Peyer's patch (tissue), 4 donors: ENCODE measurements at regions not wholly inside any gene's neighbourhood (a gene's known extent, or its start where the extent isn't known, plus 50 kb on each side); places are given as distances from the start of the nearest gene placed in this dataset.

Experiments used
- DNase-seq, 3 donors: peaks; one replicate each; pipeline ENCODE4 v3.0.0-alpha.2; 2017 to 2019
- H3K27ac ChIP-seq, 4 donors: fragments of 200-600 bp; sonication (generic); one replicate each; pipeline ENCODE4 v1.5.1; 2016 to 2019
- H3K27me3 ChIP-seq, 2 donors: fragments of 200-600 bp; sonication (generic); one replicate each; pipeline ENCODE4 v1.5.1; 2019
- H3K36me3 ChIP-seq, 3 donors: fragments of 200-600 bp; sonication (generic); one replicate each; pipeline ENCODE4 v1.5.1; 2016 to 2019
- H3K4me1 ChIP-seq, 4 donors: fragments of 200-600 bp; sonication (generic); one replicate each; pipeline ENCODE4 v1.5.1; 2016 to 2019
- H3K4me3 ChIP-seq, 4 donors: fragments of 200-600 bp; sonication (generic); 1 replicate in 3 of 4; 2 replicates in 1 of 4; pipeline ENCODE4 v1.5.1; 2016 to 2019; ENCODE audit warnings: mild to moderate bottlenecking in 1 of 4
- H3K9me3 ChIP-seq, 4 donors: fragments of 200-600 bp; sonication (generic); one replicate each; pipeline ENCODE4 v1.5.1; 2016 to 2019; ENCODE audit warnings: mild to moderate bottlenecking in 1 of 4
- CTCF ChIP-seq, 6 experiments: fragments of 450-650 bp in 4 of 6; fragments of 200-600 bp in 2 of 6; sonication (generic) in 1 of 6; IDR thresholded peaks; one replicate each; pipeline ENCODE4 v1.5.1; 2017 to 2019; ENCODE audit warnings: antibody characterized with exemption in 6 of 6, mild to moderate bottlenecking in 3 of 6, moderate library complexity in 1 of 6
- POLR2A ChIP-seq, 2 donors: fragments of 450-650 bp; IDR thresholded peaks; one replicate each; pipeline ENCODE4 v1.5.1; 2017; ENCODE audit warnings: antibody characterized with exemption in 2 of 2, mild to moderate bottlenecking in 2 of 2, moderate library complexity in 2 of 2

- no peak for TF ChIP-seq POLR2A (IDR thresholded peaks at IDR 0.05)
- no peak for TF ChIP-seq CTCF (IDR thresholded peaks at IDR 0.05)
- H3K36me3 ChIP-seq, result no peaks in the 10 kb centered on the region
- H3K4me1 ChIP-seq, result no peaks in the 10 kb centered on the region
- H3K4me3 ChIP-seq, result no peak overlapping the region
- no peaks in the 10 kb centered on the region for H3K27me3 ChIP-seq
- peak in 1 of 3 donors; percentile 20 for DNase-seq
- peaks cover 0 to 4% (median 0%) of the 10 kb centered on the region in 4 donors for H3K9me3 ChIP-seq
- H3K27ac ChIP-seq, result no peak overlapping the region
These were observed 119.7 kb upstream of the SOX1 start for GRCh38 chr13:111947026-111947810.

GRCh38 chr13:111947876-111948275 lies 119.1 kb upstream of the SOX1 start:
- DNase-seq, result no peak
- no peaks in the 10 kb centered on the region for H3K4me1 ChIP-seq

GRCh38 chr13:111948281-111948680 lies 118.7 kb upstream of the SOX1 start:
- Histone ChIP-seq H3K27ac (no peak overlapping the region), H3K4me3 (no peak overlapping the region), H3K36me3 (no peaks in the 10 kb centered on the region)

More at GRCh38 chr13:111947876-111948275, 119.1 kb upstream of the SOX1 start:
- Histone ChIP-seq H3K27ac (no peak overlapping the region), H3K9me3 (peaks cover 0 to 4% (median 0%) of the 10 kb centered on the region in 4 donors), H3K4me3 (no peak overlapping the region), H3K36me3 (no peaks in the 10 kb centered on the region), H3K27me3 (no peaks in the 10 kb centered on the region)
- TF ChIP-seq CTCF (IDR thresholded peaks at IDR 0.05), result no peak
- TF ChIP-seq POLR2A (IDR thresholded peaks at IDR 0.05), result no peak

GRCh38 chr13:111948811-111949210 lies 118.1 kb upstream of the SOX1 start:
- no peak overlapping the region for H3K27ac ChIP-seq
- no peaks in the 10 kb centered on the region for H3K4me1 ChIP-seq
- peak in 1 of 3 donors; percentile 24 for DNase-seq
- no peaks in the 10 kb centered on the region for H3K36me3 ChIP-seq
- H3K9me3 ChIP-seq, result peaks cover 0 to 4% (median 0%) of the 10 kb centered on the region in 4 donors
- no peak for TF ChIP-seq POLR2A (IDR thresholded peaks at IDR 0.05)
- no peak for TF ChIP-seq CTCF (IDR thresholded peaks at IDR 0.05)
- no peaks in the 10 kb centered on the region for H3K27me3 ChIP-seq
- no peak overlapping the region for H3K4me3 ChIP-seq

More at GRCh38 chr13:111948281-111948680, 118.7 kb upstream of the SOX1 start:
- TF ChIP-seq POLR2A (IDR thresholded peaks at IDR 0.05), result no peak
- H3K4me1 ChIP-seq, result no peaks in the 10 kb centered on the region
- no peak for DNase-seq
- H3K27me3 ChIP-seq, result no peaks in the 10 kb centered on the region
- peaks cover 0 to 4% (median 0%) of the 10 kb centered on the region in 4 donors for H3K9me3 ChIP-seq

GRCh38 chr13:111949311-111949710 lies 117.6 kb upstream of the SOX1 start:
- DNase-seq, result peak in 2 of 3 donors; percentile 7 to 20
- peaks cover 0 to 4% (median 0%) of the 10 kb centered on the region in 4 donors for H3K9me3 ChIP-seq
- H3K4me3 ChIP-seq, result no peak overlapping the region
- no peaks in the 10 kb centered on the region for H3K36me3 ChIP-seq
- TF ChIP-seq POLR2A (IDR thresholded peaks at IDR 0.05), result no peak
- no peak for TF ChIP-seq CTCF (IDR thresholded peaks at IDR 0.05)
- no peak overlapping the region for H3K27ac ChIP-seq
- no peaks in the 10 kb centered on the region for H3K4me1 ChIP-seq
- no peaks in the 10 kb centered on the region for H3K27me3 ChIP-seq

- no peak overlapping the region for H3K4me3 ChIP-seq
- H3K4me1 ChIP-seq, result no peaks in the 10 kb centered on the region
- no peak overlapping the region for H3K27ac ChIP-seq
- TF ChIP-seq POLR2A (IDR thresholded peaks at IDR 0.05) (no peak), CTCF (IDR thresholded peaks at IDR 0.05) (no peak)
- H3K27me3 ChIP-seq, result no peaks in the 10 kb centered on the region
- peak in 1 of 3 donors; percentile 8 for DNase-seq
- peaks cover 0 to 4% (median 0%) of the 10 kb centered on the region in 4 donors for H3K9me3 ChIP-seq
- no peaks in the 10 kb centered on the region for H3K36me3 ChIP-seq
These were observed 116.3 kb upstream of the SOX1 start for GRCh38 chr13:111950697-111951096.
